NB4 (cell line): ENCODE measurements at regions not wholly inside any gene's neighbourhood (a gene's known extent, or its start where the extent isn't known, plus 50 kb on each side); places are given as distances from the start of the nearest gene placed in this dataset.

Experiments used
- POLR2A ChIP-seq: IDR thresholded peaks from 2 replicates; pipeline ENCODE4 v1.6.1; 2011; ENCODE audit warnings: mild to moderate bottlenecking; ENCODE audit not compliant: insufficient read length; ENCODE audit errors: extremely low read depth
- TF ChIP-seq, protein P1 (sequence below): IDR thresholded peaks from one replicate; pipeline ENCODE4 v1.5.1; 2012; ENCODE audit warnings: low read depth, low read length
- TF ChIP-seq, protein P2 (sequence below): IDR thresholded peaks from 2 replicates; pipeline ENCODE4 v1.6.1; 2011; ENCODE audit warnings: low read depth, low read length

DNA sequence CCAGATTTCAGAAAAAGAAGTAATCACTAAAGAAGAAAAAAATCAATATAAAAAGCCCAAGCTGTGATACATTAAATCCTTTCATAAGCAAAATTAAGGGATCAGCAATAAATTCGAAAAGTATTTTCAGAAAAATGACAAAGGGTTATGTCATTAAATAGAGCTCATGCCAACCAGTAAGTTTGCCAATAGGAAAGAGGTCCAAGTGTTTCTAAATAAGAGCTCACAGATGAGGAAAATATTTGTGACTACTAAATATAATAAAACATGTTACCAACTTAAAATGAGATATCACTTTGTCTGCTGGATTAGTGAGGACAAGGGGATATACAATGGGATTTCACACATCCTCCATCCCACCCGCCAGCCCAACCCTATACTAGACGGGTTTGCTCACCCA is 140.3 kb upstream of the EYA4 start:
- TF ChIP-seq, protein P1, sequence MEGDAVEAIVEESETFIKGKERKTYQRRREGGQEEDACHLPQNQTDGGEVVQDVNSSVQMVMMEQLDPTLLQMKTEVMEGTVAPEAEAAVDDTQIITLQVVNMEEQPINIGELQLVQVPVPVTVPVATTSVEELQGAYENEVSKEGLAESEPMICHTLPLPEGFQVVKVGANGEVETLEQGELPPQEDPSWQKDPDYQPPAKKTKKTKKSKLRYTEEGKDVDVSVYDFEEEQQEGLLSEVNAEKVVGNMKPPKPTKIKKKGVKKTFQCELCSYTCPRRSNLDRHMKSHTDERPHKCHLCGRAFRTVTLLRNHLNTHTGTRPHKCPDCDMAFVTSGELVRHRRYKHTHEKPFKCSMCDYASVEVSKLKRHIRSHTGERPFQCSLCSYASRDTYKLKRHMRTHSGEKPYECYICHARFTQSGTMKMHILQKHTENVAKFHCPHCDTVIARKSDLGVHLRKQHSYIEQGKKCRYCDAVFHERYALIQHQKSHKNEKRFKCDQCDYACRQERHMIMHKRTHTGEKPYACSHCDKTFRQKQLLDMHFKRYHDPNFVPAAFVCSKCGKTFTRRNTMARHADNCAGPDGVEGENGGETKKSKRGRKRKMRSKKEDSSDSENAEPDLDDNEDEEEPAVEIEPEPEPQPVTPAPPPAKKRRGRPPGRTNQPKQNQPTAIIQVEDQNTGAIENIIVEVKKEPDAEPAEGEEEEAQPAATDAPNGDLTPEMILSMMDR, result no peak
- no peak for TF ChIP-seq POLR2A
- TF ChIP-seq, protein P2, sequence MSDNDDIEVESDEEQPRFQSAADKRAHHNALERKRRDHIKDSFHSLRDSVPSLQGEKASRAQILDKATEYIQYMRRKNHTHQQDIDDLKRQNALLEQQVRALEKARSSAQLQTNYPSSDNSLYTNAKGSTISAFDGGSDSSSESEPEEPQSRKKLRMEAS, result no peak
